HL-60 (cell line): ENCODE measurements at regions not wholly inside any gene's neighbourhood (a gene's known extent, or its start where the extent isn't known, plus 50 kb on each side); places are given as distances from the start of the nearest gene placed in this dataset.

ENCODE experiments used
- GABPA ChIP-seq: IDR thresholded peaks from 2 replicates; pipeline ENCODE4 v1.6.1; 2012; ENCODE audit warnings: low read depth
- POLR2AphosphoS5 ChIP-seq: IDR thresholded peaks from 2 replicates; pipeline ENCODE4 v1.6.1; 2012; ENCODE audit warnings: low read depth
- REST ChIP-seq: IDR thresholded peaks from 2 replicates; pipeline ENCODE4 v1.6.1; 2012; ENCODE audit warnings: low read depth; ENCODE audit not compliant: insufficient replicate concordance
- SPI1 ChIP-seq: IDR thresholded peaks from 2 replicates; pipeline ENCODE4 v1.6.1; 2012; ENCODE audit warnings: low read depth, mild to moderate bottlenecking, borderline replicate concordance
- TF ChIP-seq, protein P1 (sequence below): IDR thresholded peaks from one replicate; pipeline ENCODE4 v1.5.1; 2011; ENCODE audit warnings: low read length, control low read depth, inconsistent platforms; ENCODE audit not compliant: insufficient read depth

DNA sequence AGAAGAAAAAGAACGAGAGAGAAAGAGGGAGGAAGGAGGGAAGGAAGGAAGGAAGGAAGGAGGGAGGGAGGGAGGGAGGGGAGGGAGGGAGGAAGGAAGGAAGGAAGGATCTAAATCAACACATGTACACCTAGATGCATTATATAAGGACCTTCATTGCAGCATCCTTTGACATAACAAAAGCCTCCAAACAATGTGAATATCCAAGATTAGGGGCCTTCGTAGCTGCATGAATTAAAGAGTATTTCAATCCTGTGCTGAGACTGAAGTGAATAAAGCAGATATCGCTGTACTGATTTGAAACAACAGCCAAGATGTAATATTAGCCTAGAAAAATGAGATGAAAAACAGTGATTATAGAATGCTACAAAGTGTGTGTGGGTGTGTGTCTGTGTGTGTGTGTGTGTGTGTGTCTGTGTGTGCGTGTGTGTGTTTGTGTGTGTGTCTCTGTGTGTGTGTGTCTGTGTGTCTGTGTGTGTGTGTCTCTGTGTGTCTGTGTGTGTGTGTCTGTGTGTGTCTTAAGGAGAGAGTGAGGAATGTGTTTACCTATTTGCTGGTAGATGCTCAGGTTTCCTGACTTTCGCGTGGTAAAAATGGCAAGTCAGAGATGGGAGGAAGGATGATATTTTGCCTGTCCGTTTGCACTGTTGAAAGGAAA is 129.0 kb upstream of the PTPN1 start:
- TF ChIP-seq, protein P1, sequence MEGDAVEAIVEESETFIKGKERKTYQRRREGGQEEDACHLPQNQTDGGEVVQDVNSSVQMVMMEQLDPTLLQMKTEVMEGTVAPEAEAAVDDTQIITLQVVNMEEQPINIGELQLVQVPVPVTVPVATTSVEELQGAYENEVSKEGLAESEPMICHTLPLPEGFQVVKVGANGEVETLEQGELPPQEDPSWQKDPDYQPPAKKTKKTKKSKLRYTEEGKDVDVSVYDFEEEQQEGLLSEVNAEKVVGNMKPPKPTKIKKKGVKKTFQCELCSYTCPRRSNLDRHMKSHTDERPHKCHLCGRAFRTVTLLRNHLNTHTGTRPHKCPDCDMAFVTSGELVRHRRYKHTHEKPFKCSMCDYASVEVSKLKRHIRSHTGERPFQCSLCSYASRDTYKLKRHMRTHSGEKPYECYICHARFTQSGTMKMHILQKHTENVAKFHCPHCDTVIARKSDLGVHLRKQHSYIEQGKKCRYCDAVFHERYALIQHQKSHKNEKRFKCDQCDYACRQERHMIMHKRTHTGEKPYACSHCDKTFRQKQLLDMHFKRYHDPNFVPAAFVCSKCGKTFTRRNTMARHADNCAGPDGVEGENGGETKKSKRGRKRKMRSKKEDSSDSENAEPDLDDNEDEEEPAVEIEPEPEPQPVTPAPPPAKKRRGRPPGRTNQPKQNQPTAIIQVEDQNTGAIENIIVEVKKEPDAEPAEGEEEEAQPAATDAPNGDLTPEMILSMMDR = no peak
- TF ChIP-seq POLR2AphosphoS5 (no peak), GABPA (no peak), REST (no peak), SPI1 (no peak)
